ENCODE measurements at regions not wholly inside any gene's neighbourhood (a gene's known extent, or its start where the extent isn't known, plus 50 kb on each side); places are given as distances from the start of the nearest gene placed in this dataset.

DNA sequence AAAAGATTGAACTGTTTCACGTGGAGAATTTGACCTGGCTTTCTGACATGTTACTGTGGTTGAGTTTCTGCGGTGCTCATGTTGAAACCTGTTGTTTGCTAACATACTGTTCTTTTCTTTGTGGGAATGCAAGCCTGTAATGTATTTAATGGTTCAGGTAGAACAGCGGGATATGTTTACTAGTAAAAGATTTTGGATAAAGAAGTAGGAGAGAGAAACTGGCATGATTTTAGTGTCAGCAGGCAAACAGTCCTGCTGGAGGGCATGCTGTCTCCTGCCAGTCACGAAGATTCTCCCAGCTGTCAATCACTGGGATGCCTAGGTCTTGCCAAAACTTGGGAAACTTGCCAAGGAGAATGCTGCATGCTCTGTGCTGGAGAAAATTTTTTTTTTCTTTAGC, 263.5 kb downstream of the TAF11L14 start:
- in situ Hi-C loops (cut with MboI; ENCODE audit: low sequenced_read_pairs), result no loop called here
- Histone ChIP-seq H3K4me3 (no peak overlapping the region), H3K9me3 (no peaks in the 10 kb centered on the region), H3K4me1 (no peaks in the 10 kb centered on the region), H3K36me3 (replicated peaks) (no peaks in the 10 kb centered on the region), H3K27me3 (ENCODE audit: low read depth) (no peaks in the 10 kb centered on the region)
- no peak for DNase-seq (ENCODE audit: low spot score in 2 of 2)

DNA sequence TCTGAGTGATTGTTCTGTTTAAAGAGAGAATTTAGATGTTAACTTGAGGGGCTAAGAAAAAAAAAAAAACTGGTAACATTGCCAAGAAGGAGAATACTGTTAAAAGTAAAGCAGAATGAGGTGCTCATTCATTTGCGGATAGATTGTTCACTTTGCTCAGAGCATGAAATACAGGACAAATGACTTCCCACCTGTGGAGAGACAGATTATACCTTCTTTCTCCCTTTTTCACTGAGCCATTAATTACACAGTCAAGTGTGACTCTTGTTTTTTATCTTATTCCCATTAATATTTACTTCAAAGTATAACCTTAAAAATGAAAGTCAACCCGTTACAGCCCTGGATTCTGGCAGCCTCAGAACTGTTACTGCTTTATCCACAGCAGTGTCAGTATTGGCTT, 264.5 kb downstream of the TAF11L14 start:
- H3K9me3 ChIP-seq, result no peaks in the 10 kb centered on the region
- no peak overlapping the region for H3K4me3 ChIP-seq
- in situ Hi-C loops (cut with MboI; ENCODE audit: low sequenced_read_pairs), result no loop called here
- no peaks in the 10 kb centered on the region for H3K27me3 ChIP-seq (ENCODE audit: low read depth)
- no peaks in the 10 kb centered on the region for H3K36me3 ChIP-seq (replicated peaks)
- no peaks in the 10 kb centered on the region for H3K4me1 ChIP-seq
- DNase-seq (ENCODE audit: low spot score in 2 of 2), result no peak

DNA sequence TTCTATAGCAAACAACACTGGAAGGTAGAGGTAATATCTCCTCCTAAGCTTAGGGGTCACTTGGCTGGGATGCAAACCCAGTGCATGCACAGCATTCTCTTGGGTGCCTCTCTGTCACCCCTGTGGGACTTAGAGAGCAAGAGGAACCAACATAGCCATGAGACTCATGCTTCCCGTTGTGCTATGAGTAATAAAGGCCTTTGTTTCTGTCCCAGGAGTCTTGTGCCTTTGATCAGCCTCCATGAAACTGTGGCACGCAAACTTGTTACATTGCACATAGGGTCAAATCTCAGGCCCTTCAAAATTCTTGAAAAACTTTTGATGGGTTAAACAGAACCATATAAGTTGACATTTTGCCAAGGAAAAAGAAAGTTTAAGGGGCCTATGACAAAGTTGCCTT, 272.8 kb downstream of the TAF11L14 start:
- H3K4me1 ChIP-seq, result no peaks in the 10 kb centered on the region
- H3K36me3 ChIP-seq (replicated peaks), result no peaks in the 10 kb centered on the region
- no peaks in the 10 kb centered on the region for H3K9me3 ChIP-seq
- H3K27me3 ChIP-seq (ENCODE audit: low read depth), result no peaks in the 10 kb centered on the region
- in situ Hi-C loops (cut with MboI; ENCODE audit: low sequenced_read_pairs), result no loop called here
- no peak for DNase-seq (ENCODE audit: low spot score in 2 of 2)
- H3K4me3 ChIP-seq, result no peak overlapping the region

DNA sequence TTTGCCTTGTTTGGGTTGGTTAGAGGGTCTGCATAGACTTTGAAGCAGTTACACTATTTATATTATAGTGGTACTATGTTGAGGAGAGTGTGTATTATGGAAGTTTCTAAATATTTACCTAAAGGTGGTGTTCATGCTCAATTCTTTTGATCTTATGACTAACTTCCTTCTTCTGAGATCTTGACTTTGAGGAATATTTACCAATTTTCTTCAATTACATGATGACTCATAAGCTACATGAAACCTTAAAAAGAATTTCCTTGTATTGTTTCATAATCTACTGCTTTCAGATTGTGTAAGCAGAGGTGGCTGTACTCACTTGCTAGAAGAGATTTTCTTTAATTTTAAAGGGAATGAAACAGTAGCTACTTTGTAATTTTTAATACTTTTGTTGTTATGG, 276.1 kb downstream of the TAF11L14 start:
- no peaks in the 10 kb centered on the region for H3K9me3 ChIP-seq
- in situ Hi-C loops (cut with MboI; ENCODE audit: low sequenced_read_pairs), result no loop called here
- H3K4me1 ChIP-seq, result no peaks in the 10 kb centered on the region
- no peak overlapping the region for H3K4me3 ChIP-seq
- H3K36me3 ChIP-seq (replicated peaks), result no peaks in the 10 kb centered on the region
- H3K27me3 ChIP-seq (ENCODE audit: low read depth), result no peaks in the 10 kb centered on the region
- DNase-seq (ENCODE audit: low spot score in 2 of 2), result no peak

DNA sequence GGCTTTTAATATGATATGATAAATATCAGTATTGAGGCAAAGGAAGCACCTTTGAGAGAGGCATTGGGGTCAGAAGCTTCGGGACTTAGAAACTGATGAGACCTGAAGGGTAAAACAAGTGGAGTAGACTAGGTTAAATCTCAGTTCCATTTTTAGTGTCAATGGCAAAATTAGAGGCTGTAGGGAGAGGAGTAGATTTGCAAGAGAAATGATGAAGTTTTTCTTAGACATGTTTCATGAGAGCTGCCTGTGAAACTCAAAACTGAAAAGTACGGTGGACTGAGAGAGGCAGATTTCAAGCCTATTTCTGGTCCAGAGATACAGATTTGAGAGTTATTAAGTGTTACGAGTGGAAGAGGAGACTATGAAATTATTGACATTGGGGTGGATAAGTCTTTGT, 278.5 kb downstream of the TAF11L14 start:
- no peak for DNase-seq (ENCODE audit: low spot score in 2 of 2)
- Histone ChIP-seq H3K27me3 (ENCODE audit: low read depth) (no peaks in the 10 kb centered on the region), H3K4me3 (no peak overlapping the region), H3K9me3 (no peaks in the 10 kb centered on the region), H3K36me3 (replicated peaks) (no peaks in the 10 kb centered on the region), H3K4me1 (no peaks in the 10 kb centered on the region)
- in situ Hi-C loops (cut with MboI; ENCODE audit: low sequenced_read_pairs), result no loop called here

DNA sequence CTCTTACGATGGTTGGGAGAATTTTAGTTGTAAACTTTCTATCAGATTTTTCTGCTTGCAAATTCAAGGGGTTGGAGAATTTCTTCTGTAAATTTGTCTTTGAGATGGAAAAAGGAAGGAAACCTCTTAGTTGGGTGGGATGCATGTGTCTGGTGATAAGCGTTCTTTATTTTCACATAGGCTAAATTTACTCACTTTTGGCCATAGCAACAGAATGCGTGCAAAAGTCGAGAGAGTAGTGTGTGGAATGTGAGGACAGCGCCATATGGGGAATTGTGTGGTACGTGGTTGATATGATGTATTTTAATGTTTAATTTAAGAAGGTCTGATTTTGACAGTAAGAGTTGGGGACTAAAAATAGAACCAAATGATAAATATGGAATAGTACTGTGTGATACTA, 282.2 kb downstream of the TAF11L14 start:
- in situ Hi-C loops (cut with MboI; ENCODE audit: low sequenced_read_pairs), result no loop called here
- no peaks in the 10 kb centered on the region for H3K9me3 ChIP-seq
- H3K36me3 ChIP-seq (replicated peaks), result no peaks in the 10 kb centered on the region
- H3K27me3 ChIP-seq (ENCODE audit: low read depth), result no peaks in the 10 kb centered on the region
- no peak overlapping the region for H3K4me3 ChIP-seq
- no peak for DNase-seq (ENCODE audit: low spot score in 2 of 2)
- H3K4me1 ChIP-seq, result no peaks in the 10 kb centered on the region

DNA sequence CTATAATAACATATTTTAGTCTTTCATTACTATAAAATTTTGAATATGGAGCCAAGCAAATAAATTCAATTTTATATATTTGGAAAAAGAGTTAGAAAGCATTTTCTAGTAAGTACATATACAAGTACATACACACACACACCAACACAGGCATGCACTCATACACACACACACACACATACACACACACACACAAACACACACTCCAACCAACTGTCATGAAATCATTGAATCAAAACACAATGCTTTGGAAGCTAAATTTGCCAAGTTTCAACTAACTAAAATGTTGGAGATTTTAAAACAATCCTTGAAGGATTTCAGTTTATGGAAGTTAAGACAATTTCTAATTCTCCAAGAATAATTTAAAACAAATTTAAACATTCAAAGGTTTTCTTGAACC, 283.2 kb downstream of the TAF11L14 start:
- no peaks in the 10 kb centered on the region for H3K27me3 ChIP-seq (ENCODE audit: low read depth)
- DNase-seq (ENCODE audit: low spot score in 2 of 2), result no peak
- no peak overlapping the region for H3K4me3 ChIP-seq
- H3K36me3 ChIP-seq (replicated peaks), result no peaks in the 10 kb centered on the region
- H3K9me3 ChIP-seq, result no peaks in the 10 kb centered on the region
- H3K4me1 ChIP-seq, result no peaks in the 10 kb centered on the region
- in situ Hi-C loops (cut with MboI; ENCODE audit: low sequenced_read_pairs), result no loop called here

DNA sequence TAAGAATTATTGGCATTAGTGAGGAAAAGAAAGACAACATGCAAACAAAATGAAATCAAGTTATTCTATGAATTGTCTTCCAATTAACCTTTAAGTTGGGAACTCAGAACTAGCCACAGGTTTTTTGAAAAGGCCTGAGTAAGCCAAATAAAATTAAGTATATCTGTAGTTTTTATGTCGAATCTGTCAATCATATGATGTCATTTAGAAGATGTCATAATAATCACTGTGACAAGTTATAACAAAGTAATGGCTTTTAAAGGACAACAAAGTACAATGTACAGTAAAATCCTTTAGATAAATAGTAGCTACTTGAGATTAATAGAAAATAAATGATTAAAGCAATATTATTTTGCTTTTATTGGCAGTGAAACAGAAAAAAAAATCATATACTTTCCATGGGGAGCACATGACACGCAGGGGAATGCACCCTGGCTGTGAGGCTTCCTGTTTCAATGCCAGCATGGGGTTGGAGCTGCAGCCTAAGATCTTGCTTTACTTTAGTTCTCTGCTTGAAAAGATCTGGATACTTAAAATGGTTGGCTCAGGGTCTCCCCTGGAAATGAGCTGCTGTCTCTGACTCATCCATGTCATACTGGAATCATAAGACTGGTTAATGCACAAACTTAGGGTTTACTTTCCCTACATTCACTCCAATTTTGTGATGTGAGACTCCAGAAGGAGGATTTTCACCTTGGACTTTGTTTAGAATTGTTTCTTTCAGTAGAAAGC, 284.3 kb downstream of the TAF11L14 start:
- Histone ChIP-seq H3K36me3 (replicated peaks) (no peaks in the 10 kb centered on the region), H3K4me3 (no peak overlapping the region), H3K9me3 (no peaks in the 10 kb centered on the region), H3K4me1 (no peaks in the 10 kb centered on the region), H3K27me3 (ENCODE audit: low read depth) (no peaks in the 10 kb centered on the region)
- DNase-seq (ENCODE audit: low spot score in 2 of 2), result no peak
- in situ Hi-C loops (cut with MboI; ENCODE audit: low sequenced_read_pairs), result no loop called here

DNA sequence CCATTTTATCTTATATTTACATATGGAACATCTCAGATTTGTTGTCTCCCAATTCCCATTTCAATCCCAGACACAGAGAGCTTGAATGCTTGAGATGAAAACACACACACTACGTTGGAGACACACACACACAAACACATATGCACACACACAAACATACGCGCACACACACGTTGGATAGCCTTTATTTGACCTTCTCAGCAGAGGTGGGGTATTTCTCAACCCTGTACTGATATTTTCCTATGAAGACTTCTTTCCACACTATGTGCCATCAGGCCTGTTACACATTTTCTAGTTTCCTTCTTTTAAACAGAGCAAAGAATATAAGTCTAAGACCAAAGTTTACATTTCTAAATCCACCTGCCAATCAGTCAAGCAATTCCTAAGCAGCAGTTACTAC, 291.0 kb downstream of the TAF11L14 start:
- Histone ChIP-seq H3K9me3 (no peaks in the 10 kb centered on the region), H3K36me3 (replicated peaks) (no peaks in the 10 kb centered on the region), H3K4me3 (no peak overlapping the region), H3K4me1 (no peaks in the 10 kb centered on the region), H3K27me3 (ENCODE audit: low read depth) (no peaks in the 10 kb centered on the region)
- in situ Hi-C loops (cut with MboI; ENCODE audit: low sequenced_read_pairs), result no loop called here
- no peak for DNase-seq (ENCODE audit: low spot score in 2 of 2)

DNA sequence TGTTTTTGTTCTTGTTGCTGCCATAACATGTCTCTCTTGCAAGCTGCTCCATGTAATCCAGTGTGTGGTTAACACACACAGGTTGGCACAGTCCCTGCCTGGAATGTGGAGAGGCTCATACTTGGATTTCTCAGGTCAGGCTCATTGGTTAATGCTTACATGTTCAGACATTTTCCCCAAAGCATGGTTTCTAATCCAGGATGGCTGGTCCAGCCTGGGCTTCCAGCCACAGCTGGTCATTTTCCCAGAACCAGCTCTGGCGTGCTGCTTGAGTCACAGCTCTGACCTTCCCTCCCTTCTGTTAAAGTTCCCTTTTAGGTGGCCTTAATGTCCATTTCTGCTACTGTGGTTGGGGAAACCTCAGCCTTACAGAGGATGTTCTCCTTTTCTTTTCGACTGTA, 294.3 kb downstream of the TAF11L14 start:
- Histone ChIP-seq H3K4me1 (no peaks in the 10 kb centered on the region), H3K36me3 (replicated peaks) (no peaks in the 10 kb centered on the region), H3K9me3 (no peaks in the 10 kb centered on the region), H3K4me3 (no peak overlapping the region), H3K27me3 (ENCODE audit: low read depth) (no peaks in the 10 kb centered on the region)
- in situ Hi-C loops (cut with MboI; ENCODE audit: low sequenced_read_pairs), result no loop called here
- DNase-seq (ENCODE audit: low spot score in 2 of 2), result no peak

DNA sequence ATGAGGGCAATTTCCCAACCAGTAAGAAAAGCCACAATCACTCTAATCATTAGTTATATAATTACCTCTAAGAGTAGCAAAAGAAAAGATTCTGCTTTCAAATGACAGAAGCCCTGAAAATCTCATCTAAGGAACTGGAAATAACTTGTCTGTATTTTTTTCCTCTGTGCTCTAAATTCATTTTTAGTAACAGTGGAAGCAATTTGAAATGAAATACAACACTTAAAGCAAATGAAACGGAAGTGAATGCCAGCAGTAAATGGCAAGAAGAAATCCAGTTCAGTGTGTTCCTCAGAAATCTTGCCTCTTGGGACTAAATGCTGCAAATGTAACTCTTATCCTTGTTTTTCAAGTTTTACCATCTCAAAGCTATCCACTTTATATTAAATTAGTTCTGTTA, 294.9 kb downstream of the TAF11L14 start:
- no peaks in the 10 kb centered on the region for H3K9me3 ChIP-seq
- H3K27me3 ChIP-seq (ENCODE audit: low read depth), result no peaks in the 10 kb centered on the region
- DNase-seq (ENCODE audit: low spot score in 2 of 2), result no peak
- no peaks in the 10 kb centered on the region for H3K36me3 ChIP-seq (replicated peaks)
- H3K4me3 ChIP-seq, result no peak overlapping the region
- H3K4me1 ChIP-seq, result no peaks in the 10 kb centered on the region
- in situ Hi-C loops (cut with MboI; ENCODE audit: low sequenced_read_pairs), result no loop called here

DNA sequence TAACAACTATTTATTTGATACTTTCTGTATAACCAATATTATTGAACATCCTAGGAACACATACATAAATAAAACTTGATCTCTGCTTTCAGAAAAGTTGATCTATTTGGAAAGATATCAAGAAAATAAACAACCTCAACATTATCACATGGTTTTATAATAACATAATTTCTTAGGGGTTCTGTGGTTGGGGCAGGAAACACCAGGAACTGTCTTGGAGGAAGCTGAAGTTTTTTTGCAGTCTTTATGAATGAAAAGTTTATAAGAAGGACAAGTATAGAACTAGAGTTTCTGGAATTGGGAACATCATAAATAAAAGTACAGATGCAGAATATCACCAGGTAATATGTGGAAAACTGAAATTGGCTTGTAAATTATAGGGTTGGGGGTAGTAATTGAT, 296.1 kb downstream of the TAF11L14 start:
- Histone ChIP-seq H3K36me3 (replicated peaks) (no peaks in the 10 kb centered on the region), H3K4me1 (no peaks in the 10 kb centered on the region), H3K4me3 (no peak overlapping the region), H3K27me3 (ENCODE audit: low read depth) (no peaks in the 10 kb centered on the region), H3K9me3 (no peaks in the 10 kb centered on the region)
- DNase-seq (ENCODE audit: low spot score in 2 of 2), result no peak
- in situ Hi-C loops (cut with MboI; ENCODE audit: low sequenced_read_pairs), result no loop called here

DNA sequence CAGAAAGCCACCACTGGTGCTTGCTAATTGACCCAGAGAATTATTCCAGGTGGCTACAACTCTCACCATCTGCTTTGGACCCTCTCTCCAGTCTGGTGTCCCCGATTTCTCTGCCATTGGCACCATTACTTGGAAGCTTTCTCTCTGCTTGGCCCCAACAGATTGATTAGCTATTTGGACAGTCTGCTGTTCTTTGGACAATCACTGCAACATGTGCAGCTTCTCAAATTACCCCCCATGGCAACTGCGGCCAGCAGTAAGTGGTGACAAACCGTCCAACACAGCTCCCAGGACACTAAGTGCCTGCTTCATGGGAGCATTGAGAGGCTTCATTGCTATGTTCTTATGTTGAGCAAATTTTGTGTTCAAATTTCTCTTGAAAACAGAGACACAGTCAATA, 309.8 kb downstream of the TAF11L14 start:
- no peaks in the 10 kb centered on the region for H3K9me3 ChIP-seq
- in situ Hi-C loops (cut with MboI; ENCODE audit: low sequenced_read_pairs), result no loop called here
- H3K4me3 ChIP-seq, result no peak overlapping the region
- no peak for DNase-seq (ENCODE audit: low spot score in 2 of 2)
- H3K27me3 ChIP-seq (ENCODE audit: low read depth), result no peaks in the 10 kb centered on the region
- no peaks in the 10 kb centered on the region for H3K4me1 ChIP-seq
- H3K36me3 ChIP-seq (replicated peaks), result no peaks in the 10 kb centered on the region

DNA sequence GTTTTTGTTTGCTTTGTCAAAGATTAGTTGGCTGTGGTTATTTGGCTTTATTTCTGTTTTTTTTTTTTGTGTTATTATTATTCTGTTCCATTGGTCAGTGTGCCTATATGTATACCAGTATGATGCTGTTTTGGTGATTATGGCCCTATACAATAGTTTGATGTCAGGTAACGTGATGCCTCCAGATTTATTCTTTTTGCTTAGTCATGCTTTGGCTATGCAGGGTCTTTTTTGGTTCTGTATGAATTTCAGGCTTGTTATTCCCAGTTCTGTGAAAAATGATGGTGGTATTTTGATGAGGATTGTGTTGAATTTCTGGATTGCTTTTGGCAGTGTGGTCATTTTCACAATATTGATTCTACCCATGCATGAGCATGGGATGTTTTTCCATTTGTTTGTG, 312.8 kb downstream of the TAF11L14 start:
- no peaks in the 10 kb centered on the region for H3K36me3 ChIP-seq (replicated peaks)
- H3K4me3 ChIP-seq, result no peak overlapping the region
- DNase-seq (ENCODE audit: low spot score in 2 of 2), result no peak
- H3K27me3 ChIP-seq (ENCODE audit: low read depth), result no peaks in the 10 kb centered on the region
- no peaks in the 10 kb centered on the region for H3K4me1 ChIP-seq
- in situ Hi-C loops (cut with MboI; ENCODE audit: low sequenced_read_pairs), result no loop called here
- H3K9me3 ChIP-seq, result no peaks in the 10 kb centered on the region

Data from HAP-1 (cell line).